MM.1S (cell line): ENCODE measurements at regions not wholly inside any gene's neighbourhood (a gene's known extent, or its start where the extent isn't known, plus 50 kb on each side); places are given as distances from the start of the nearest gene placed in this dataset.

Source experiments
- DNase-seq: peaks from one replicate; pipeline ENCODE4 v3.0.0-alpha.2; 2015
- H2AFZ ChIP-seq: fragments of 300-600 bp; sonication (generic); 2 replicates; pipeline ENCODE4 v1.6.0; 2016; ENCODE audit warnings: antibody characterized with exemption, low read length
- H3F3A ChIP-seq: fragments of 300-600 bp; sonication (generic); 2 replicates; pipeline ENCODE4 v1.6.1; 2016; ENCODE audit warnings: mild to moderate bottlenecking, antibody characterized with exemption, low read length, moderate library complexity, mixed read lengths; ENCODE audit not compliant: insufficient read depth
- H3K27ac ChIP-seq: fragments of 300-600 bp; sonication (generic); 2 replicates; pipeline ENCODE4 v1.5.1; 2016; ENCODE audit warnings: mild to moderate bottlenecking, low read length
- H3K27me3 ChIP-seq: fragments of 300-600 bp; sonication (generic); replicated peaks from 2 replicates; pipeline ENCODE4 v1.6.0; 2016; ENCODE audit warnings: low read length; ENCODE audit not compliant: insufficient read depth
- H3K36me3 ChIP-seq: fragments of 300-600 bp; sonication (generic); replicated peaks from 2 replicates; pipeline ENCODE4 v1.6.1; 2016; ENCODE audit warnings: mild to moderate bottlenecking, low read length, mixed read lengths; ENCODE audit not compliant: insufficient read depth
- H3K4me1 ChIP-seq: fragments of 300-600 bp; sonication (generic); 2 replicates; pipeline ENCODE4 v1.6.1; 2016; ENCODE audit warnings: low read length, mixed read lengths
- H3K4me2 ChIP-seq: fragments of 300-600 bp; sonication (generic); 2 replicates; pipeline ENCODE4 v1.6.0; 2016; ENCODE audit warnings: low read depth, low read length
- H3K4me3 ChIP-seq: fragments of 300-600 bp; sonication (generic); 2 replicates; pipeline ENCODE4 v1.5.1; 2016; ENCODE audit warnings: low read length, mixed read lengths
- H3K79me2 ChIP-seq: fragments of 300-600 bp; sonication (generic); 2 replicates; pipeline ENCODE4 v1.6.1; 2016; ENCODE audit warnings: mixed run types, low read length, mixed read lengths
- H3K9ac ChIP-seq: fragments of 300-600 bp; sonication (generic); 2 replicates; pipeline ENCODE4 v1.6.1; 2016; ENCODE audit warnings: low read length, mixed read lengths
- H3K9me2 ChIP-seq: fragments of 300-600 bp; sonication (generic); replicated peaks from 2 replicates; pipeline ENCODE4 v1.6.1; 2016; ENCODE audit warnings: mild to moderate bottlenecking, low read length, mixed read lengths; ENCODE audit not compliant: insufficient read depth
- H3K9me3 ChIP-seq: fragments of 300-600 bp; sonication (generic); replicated peaks from 2 replicates; pipeline ENCODE4 v1.6.1; 2016; ENCODE audit warnings: mild to moderate bottlenecking, low read length, mixed read lengths; ENCODE audit not compliant: insufficient read depth
- H4K20me1 ChIP-seq: fragments of 300-600 bp; sonication (generic); 2 replicates; pipeline ENCODE4 v1.6.1; 2016; ENCODE audit warnings: mild to moderate bottlenecking, low read length, moderate library complexity, mixed read lengths; ENCODE audit not compliant: insufficient read depth
- EZH2 ChIP-seq: fragments of 300-600 bp; sonication (generic); optimal IDR thresholded peaks from 2 replicates; pipeline ENCODE3; 2017; ENCODE audit warnings: low read depth, mild to moderate bottlenecking, antibody characterized with exemption, low read length, mixed read lengths
- EZH2phosphoT487 ChIP-seq: fragments of 300-600 bp; sonication (generic); IDR thresholded peaks from 2 replicates; pipeline ENCODE4 v1.6.1; 2018; ENCODE audit warnings: antibody characterized with exemption, low read length
- TF ChIP-seq, protein P1 (sequence below): fragments of 300-600 bp; sonication (generic); IDR thresholded peaks from 2 replicates; pipeline ENCODE4 v1.5.1; 2016; ENCODE audit warnings: antibody characterized with exemption, low read length, mixed read lengths

DNA sequence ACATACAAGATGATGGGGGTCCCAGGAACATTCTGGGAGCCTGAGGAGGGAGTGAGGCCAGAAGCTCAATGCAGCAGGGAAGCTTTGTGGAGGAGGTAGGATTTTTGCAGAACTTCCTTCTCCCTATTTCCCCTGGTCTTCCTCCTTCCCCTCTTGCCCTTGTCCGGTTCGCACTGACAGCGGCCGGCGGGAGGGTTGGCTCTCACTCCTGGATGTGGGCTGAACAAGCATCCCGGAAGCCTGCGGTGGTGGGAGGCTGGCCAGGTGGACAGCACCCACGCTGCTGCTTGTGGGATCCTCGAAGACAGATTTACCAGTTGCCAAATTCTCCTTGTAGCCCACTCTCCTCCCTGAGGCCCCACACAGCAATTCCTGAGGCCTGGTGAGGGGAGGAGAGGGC is 112.2 kb downstream of the KCNA5 start:
- Histone ChIP-seq H3K4me3 (no peak overlapping the region), H3K9ac (no peak overlapping the region), H3F3A (no peaks in the 10 kb centered on the region), H3K4me2 (no peak overlapping the region), H4K20me1 (no peaks in the 10 kb centered on the region), H3K4me1 (no peaks in the 10 kb centered on the region), H3K36me3 (no peaks in the 10 kb centered on the region), H3K27ac (no peak overlapping the region), H3K79me2 (no peaks in the 10 kb centered on the region), H2AFZ (no peak overlapping the region), H3K9me2 (no peaks in the 10 kb centered on the region), H3K27me3 (no peaks in the 10 kb centered on the region), H3K9me3 (no peaks in the 10 kb centered on the region)
- TF ChIP-seq, protein P1, sequence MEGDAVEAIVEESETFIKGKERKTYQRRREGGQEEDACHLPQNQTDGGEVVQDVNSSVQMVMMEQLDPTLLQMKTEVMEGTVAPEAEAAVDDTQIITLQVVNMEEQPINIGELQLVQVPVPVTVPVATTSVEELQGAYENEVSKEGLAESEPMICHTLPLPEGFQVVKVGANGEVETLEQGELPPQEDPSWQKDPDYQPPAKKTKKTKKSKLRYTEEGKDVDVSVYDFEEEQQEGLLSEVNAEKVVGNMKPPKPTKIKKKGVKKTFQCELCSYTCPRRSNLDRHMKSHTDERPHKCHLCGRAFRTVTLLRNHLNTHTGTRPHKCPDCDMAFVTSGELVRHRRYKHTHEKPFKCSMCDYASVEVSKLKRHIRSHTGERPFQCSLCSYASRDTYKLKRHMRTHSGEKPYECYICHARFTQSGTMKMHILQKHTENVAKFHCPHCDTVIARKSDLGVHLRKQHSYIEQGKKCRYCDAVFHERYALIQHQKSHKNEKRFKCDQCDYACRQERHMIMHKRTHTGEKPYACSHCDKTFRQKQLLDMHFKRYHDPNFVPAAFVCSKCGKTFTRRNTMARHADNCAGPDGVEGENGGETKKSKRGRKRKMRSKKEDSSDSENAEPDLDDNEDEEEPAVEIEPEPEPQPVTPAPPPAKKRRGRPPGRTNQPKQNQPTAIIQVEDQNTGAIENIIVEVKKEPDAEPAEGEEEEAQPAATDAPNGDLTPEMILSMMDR: no peak
- TF ChIP-seq EZH2phosphoT487 (no peak), EZH2 (no peak)
- no peak for DNase-seq

DNA sequence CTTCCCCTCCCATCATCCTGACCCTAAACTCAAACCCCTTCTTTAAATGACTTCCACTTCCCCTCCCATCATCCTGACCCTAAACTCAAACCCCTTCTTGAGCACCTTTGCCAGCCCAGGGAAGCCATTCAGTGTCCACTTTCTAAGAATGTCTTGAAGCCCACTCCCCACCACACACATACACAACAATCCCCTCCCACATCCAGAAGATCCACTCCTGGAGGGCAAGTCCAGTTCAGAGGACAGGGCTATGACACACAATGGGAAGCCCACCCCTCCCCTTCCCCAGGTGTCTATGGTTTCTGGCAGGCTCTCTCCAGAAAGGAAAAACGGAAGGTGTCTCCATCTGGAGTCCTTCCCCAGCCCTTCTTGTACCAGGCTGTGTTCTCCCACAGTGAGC is 117.1 kb downstream of the KCNA5 start:
- Histone ChIP-seq H3K27me3 (no peaks in the 10 kb centered on the region), H3K27ac (no peak overlapping the region), H3K9me2 (no peaks in the 10 kb centered on the region), H3K4me3 (no peak overlapping the region), H3F3A (no peaks in the 10 kb centered on the region), H3K36me3 (no peaks in the 10 kb centered on the region), H3K79me2 (no peaks in the 10 kb centered on the region), H3K4me2 (no peak overlapping the region), H4K20me1 (no peaks in the 10 kb centered on the region), H3K9me3 (no peaks in the 10 kb centered on the region), H3K9ac (no peak overlapping the region), H2AFZ (no peak overlapping the region), H3K4me1 (no peaks in the 10 kb centered on the region)
- DNase-seq: no peak
- no peak for TF ChIP-seq EZH2phosphoT487

DNA sequence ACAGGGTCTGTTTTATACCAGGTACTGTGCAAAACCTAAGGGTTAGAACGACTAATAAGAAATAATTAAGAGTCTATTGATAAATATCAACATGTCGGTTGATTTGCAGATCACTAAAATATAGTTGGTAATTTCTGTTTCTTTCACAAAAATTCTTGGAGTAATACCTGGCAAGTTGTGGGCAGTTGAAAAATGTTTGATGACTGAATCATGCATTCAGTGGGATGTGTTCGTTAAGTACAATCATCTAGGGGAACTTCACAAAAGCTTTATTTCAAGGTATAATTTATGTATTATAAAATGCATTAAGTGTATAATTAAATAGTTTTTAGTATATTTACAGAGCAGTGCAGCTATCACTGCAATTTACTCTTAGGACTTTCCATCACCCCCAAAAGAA is 120.0 kb downstream of the KCNA5 start:
- Histone ChIP-seq H3K9ac (no peak overlapping the region), H3F3A (no peaks in the 10 kb centered on the region), H4K20me1 (no peaks in the 10 kb centered on the region), H3K79me2 (no peaks in the 10 kb centered on the region), H3K27ac (no peak overlapping the region), H3K36me3 (no peaks in the 10 kb centered on the region), H3K4me1 (no peaks in the 10 kb centered on the region), H3K9me2 (no peaks in the 10 kb centered on the region), H3K27me3 (no peaks in the 10 kb centered on the region), H3K9me3 (no peaks in the 10 kb centered on the region), H3K4me2 (no peak overlapping the region), H3K4me3 (no peak overlapping the region), H2AFZ (no peak overlapping the region)
- TF ChIP-seq, protein P1: no peak
- no peak for TF ChIP-seq EZH2phosphoT487
- no peak for TF ChIP-seq EZH2
- DNase-seq: no peak

DNA sequence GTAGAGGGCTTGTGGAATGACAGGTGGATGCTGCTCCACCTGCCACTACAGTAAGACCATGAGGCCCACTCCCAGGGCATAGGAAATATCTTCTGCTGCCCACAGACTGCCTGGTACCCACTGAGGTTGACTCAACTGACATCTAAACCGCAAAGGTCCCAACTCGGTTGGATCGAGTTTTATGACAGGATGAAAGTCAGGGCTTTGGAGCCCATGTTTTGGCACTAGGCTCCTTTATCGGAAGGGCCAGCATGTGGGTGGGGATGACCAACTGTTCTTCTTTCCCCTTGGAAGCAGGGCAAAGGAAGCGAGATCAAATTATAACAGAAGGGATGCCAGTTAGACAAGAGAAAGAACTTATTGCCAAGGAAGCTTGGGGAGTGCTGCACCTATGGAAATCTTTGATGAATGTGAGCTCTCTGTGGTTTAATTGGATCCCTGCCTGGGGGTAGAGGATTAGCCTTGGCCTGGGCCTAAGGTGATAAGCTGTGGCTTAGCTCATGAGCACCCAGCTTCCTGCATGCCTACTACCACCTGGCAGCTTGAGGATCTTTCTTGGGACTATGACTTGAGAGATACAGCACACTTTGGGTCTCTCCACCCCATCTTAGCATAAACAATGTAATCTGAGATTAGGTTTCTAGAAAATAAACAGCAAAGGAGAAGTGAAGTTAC is 121.8 kb downstream of the KCNA5 start:
- H3K79me2 ChIP-seq: no peaks in the 10 kb centered on the region
- no peak overlapping the region for H2AFZ ChIP-seq
- H3F3A ChIP-seq: no peaks in the 10 kb centered on the region
- H3K9ac ChIP-seq: no peak overlapping the region
- no peaks in the 10 kb centered on the region for H3K4me1 ChIP-seq
- no peaks in the 10 kb centered on the region for H3K36me3 ChIP-seq
- H3K4me3 ChIP-seq: no peak overlapping the region
- H3K4me2 ChIP-seq: no peak overlapping the region
- no peaks in the 10 kb centered on the region for H3K27me3 ChIP-seq
- no peak overlapping the region for H3K27ac ChIP-seq
- no peaks in the 10 kb centered on the region for H3K9me3 ChIP-seq
- DNase-seq: no peak
- TF ChIP-seq EZH2phosphoT487 (no peak), EZH2 (no peak)
- TF ChIP-seq, protein P1: no peak
- no peaks in the 10 kb centered on the region for H3K9me2 ChIP-seq
- no peaks in the 10 kb centered on the region for H4K20me1 ChIP-seq
